ENCODE measurements at regions not wholly inside any gene's neighbourhood (a gene's known extent, or its start where the extent isn't known, plus 50 kb on each side); places are given as distances from the start of the nearest gene placed in this dataset.
"Not testable (repeated sequence)": the region's sequence is repeated elsewhere in the genome, so short reads cannot be mapped to it uniquely, and the experiment has no call there.

DNA sequence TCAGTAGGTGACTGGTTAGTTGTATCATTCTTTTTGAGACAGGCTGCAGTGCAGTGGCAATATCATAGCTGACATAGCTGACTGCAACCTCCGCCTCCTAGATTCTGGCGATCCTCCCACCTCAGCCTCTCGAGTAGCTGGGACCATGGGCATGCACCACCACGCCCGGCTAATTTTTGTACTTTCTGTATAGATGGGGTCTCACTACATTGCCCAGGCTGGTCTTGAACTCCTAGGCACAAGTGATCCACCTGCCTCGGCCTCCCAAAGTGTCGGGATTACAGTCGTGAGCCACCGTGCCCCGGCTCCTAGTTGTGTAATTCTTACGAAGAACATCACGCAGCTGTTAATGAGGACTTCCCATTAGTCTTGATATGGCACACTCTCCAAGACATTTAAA, 123.4 kb upstream of the VKORC1L1 start:
- DNase-seq, result no peak

DNA sequence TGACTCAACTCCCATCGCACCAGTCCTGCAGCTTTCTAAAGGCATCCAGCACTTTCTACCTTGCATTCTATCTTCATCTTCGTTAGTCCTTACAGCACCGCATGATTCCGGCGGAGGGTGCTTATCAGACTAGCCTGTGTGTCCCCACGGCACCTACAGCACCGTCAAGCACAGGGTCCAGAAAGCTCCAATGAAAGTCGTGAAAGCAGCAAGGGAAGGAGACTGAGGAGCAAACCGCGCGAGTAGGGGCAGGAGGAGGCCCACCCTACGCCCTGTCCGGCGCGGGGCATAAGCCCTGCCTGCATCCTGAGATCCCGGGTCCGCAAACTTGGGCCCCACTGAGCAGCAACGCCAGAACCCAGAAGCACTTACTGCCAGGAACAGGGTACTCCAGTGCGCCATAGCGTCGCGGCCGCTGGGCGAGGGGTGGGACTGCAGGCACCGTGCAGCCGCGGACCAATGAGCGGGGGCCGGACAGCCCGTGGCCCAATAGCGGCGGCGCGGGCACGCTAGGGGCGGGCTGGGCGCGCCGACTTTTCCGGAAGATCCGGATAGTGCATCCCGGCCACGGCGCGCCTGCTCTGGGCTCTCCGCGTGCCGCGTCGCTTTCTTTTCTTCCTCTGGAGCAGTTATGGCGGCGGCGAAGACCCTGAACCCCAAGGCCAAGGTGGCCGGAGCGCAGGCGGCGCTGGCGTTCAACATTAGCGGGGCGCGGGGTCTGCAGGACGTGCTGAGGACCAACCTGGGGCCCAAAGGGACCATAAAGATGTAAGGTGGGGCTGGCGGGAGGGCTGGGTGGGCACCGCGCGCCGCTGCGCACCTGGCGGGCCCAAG, 122.1 kb upstream of the VKORC1L1 start:
- DNase-seq, result peak; percentile 7 to 57

DNA sequence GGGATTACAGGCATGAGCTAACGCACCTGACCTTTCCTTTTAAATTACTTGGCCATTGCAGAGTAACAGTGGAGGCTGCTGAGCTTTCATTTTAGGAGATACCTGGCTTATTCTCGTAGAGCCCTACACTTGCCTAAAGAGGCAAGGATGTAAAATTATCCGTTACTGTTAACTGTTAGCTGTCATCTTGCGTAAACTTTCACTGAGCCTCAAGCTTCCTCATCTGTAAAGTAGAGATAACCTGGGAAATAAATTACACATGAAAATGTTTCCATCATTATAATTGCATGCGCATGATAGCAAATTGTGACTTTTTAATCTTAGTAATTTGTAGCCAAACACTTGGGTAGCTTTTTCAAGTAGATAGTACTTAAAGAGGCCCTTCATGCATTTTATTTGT, 118.8 kb upstream of the VKORC1L1 start:
- not testable (repeated sequence) for DNase-seq

DNA sequence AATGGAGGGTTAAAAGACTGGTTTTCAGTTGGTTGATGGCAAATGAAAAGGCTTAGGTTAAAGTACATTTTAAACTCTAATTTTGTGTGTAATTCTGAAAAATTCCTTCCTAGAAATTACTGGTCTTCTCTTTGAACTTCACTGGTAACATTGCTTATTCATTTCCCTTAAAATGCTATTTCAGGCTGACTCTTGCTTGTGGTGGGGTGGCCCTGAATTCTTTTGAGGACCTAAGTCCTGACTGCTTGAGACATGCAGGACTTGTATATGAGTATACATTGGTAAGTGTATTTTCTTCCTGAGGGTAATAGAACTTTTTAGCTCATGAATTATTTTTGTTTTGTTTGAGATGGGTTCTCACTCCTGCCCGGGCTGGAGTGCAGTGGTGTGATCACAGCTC, 113.9 kb upstream of the VKORC1L1 start:
- DNase-seq, result not testable (repeated sequence)

DNA sequence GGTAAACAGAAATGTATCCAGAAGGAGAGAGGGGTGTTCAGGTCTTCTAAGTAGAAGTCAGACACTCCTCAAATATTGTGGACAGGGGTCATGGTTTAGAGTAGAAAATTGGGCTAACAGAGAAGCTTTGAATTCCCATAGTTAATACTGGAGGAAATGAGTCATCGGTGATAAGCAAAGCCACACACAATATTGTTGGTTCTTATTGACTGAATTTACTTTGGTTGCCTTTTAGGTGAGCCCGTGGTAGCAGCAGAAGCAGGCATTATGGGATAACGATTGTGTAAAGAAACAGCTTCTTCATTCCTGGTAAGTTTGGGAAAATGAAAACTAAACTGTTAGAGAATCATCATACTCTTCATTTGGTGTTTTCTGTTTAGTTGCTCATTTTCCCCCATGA, 110.2 kb upstream of the VKORC1L1 start:
- not testable (repeated sequence) for DNase-seq

DNA sequence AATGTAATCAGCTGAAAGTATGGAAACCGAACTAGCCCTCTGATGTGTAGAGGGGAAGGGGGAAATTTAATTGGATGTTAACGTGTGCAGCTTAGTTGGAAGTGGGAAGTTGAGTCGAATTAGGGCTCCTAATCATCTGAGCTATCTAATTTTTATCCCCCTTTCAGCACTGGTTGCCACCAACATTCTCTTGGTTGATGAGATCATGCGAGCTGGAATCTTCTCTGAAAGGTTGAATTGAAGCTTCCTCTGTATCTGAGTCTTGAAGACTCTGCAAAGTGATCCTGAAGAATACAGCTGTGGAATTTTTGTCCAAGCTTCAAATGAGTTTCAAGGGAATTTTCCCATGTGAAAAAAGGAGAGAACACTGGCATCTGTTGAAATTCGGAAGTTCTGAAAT, 109.8 kb upstream of the VKORC1L1 start:
- not testable (repeated sequence) for DNase-seq

DNA sequence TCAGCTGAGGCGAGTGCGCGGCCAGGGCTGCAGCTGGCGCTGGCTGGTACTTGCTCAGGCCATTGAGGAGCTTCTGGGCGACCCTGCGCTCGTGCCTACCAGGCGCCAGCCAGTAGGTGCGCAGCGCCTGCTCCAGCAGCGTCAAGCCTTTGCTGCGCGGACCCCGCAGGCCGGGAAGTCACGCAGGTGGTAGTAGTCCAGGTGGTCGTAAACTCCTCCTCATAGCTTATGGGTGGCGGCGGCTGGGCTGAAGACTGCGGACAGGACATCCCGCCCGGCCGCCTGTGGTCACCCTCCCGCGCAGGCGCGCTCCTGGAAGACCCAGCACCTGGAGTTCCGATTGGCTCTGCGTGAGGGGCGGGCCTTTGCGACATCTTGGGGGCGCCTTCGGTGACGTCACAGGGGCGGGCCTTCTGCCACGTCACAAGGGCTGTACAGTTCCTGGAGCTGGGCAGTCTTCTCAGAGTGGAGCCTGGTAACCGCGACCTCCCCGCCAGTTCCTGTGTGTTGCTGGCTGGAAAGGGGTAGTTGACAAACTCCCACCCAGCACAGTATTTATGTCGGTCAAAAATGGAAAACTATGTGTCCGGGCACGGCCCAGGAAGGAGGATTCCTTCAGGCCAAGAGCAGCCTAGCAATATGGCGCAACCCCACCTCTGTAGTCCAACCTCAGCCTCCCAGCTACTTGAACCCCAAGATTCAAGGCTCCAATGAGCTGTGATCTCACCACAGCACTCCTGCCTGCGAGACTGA, 102.2 kb upstream of the VKORC1L1 start:
- DNase-seq, result peak; percentile 81 to 86

DNA sequence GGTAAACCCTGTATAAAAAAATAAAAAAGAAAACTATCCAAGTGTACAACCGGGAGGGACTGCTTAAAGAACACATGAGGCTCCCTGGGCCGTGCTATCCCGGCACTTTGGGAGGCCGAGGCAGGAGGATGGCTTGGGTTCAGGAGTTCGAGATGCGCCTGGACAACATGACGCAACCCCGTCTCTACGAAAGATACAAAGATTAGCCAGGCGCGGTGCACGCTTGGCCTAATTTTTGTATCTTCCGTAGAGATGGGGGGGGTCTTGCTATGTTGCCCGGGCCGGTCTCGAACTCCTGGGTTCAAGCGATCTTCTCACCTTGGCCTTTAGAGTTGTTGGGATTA, 101.7 kb upstream of the VKORC1L1 start:
- DNase-seq, result not testable (repeated sequence)

DNA sequence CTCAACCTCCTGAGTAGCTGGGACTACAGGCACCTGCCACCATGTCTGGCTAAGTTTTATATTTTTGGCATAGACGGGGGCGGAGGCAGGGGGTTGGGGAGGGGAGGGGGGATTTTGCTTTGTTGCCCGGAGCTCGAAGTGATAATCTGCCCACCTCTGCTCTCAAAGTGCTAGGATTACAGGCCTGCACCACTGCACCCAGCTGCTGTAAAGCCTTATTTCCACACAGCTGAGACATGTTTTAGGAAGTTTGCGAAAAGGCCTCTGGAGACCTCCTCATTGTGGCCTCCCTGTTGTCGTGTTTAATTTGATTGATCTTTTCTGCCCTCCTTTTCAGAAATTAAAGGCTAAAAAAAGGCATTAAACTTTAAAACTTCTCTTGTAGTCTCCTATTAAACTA, 96.2 kb upstream of the VKORC1L1 start:
- DNase-seq, result not testable (repeated sequence)

DNA sequence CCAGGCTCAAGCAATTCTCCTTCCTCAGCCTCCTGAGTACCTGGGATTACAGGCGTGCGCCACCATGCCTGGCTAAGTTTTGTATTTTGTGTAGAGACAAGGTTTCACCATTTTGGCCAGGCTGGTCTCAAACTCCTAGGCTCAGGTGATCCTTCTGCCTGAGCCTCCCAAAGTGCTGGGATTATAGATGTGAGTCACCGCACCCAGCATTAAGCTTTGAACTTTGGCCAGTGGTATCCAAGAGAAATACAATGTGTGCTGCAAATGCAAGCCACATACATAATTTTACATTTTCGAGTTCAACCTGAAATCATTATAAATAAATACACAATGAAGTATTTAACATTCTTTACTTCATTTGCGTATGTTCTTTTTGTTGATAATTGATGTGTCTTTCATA, 82.9 kb upstream of the VKORC1L1 start:
- not testable (repeated sequence) for DNase-seq

DNA sequence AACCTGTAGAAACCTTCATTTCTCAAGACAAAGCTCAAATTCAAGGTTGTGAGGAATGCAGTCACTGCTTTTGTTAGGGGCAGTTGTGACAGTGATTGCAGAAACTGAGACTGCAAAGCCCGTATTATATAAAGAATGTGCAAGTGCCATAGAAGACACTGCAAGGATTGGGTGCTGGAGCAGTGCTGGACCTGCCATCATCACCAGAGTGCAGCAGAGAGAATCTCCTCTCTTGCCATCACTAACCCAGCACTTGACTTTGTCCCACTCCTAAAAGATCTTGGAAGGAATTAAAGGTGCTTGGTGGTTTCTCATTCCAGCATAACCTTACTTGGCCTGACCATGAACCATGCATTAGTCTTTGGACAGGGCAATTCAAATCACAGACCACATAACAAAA, 81.1 kb upstream of the VKORC1L1 start:
- not testable (repeated sequence) for DNase-seq

DNA sequence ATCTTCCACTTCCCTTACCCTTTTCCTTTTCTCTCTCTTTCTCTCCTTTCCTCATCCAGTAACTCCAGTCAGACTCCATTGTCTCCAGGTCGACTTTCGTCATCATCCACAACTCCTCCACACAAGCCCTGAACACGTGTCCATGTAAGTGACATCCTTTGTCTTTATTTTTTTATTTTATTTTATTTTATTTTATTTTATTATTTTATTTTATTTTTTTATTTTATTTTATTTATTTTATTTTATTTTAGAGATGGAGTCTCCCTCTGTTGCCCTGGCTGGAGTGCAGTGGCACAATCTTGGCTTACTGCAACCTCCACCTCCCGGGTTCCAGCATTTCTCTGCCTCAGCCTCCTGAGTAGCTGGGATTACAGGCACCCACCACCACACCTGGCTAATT, 80.1 kb upstream of the VKORC1L1 start:
- DNase-seq, result not testable (repeated sequence)

DNA sequence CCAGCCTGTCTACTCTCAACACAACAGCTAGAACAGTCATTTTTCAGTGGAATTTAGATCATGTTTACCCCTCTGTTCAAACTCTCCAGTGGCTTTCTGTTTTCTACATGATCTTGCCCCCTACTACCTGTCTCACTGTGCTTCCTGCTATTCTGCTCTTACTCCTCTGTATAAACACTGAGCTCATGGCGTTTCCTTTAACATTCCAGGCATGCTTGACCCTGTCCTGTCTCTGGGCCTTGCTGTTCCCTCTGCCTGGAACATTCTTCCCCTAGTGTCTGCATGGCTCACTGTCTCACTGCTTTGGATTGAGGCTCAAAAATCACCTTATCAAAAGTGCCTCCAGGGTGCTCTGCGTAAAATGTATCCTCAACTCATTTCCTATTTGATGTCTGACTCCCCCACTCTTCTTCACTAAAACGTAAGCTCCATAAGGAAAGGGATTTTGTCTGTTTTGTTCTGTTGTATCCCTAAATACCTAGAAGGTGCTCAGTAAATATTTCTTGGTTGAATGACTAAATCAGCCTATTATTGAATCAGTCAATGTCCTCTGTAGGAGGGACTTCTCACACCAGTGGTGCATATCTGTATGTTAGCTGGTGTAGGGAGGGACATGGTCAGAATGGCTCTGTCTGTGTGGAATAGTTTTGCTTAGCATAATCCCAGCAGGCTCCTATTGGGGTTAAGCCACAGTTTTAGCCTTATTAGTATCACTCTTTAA, 78.0 kb upstream of the VKORC1L1 start:
- DNase-seq, result not testable (repeated sequence)

DNA sequence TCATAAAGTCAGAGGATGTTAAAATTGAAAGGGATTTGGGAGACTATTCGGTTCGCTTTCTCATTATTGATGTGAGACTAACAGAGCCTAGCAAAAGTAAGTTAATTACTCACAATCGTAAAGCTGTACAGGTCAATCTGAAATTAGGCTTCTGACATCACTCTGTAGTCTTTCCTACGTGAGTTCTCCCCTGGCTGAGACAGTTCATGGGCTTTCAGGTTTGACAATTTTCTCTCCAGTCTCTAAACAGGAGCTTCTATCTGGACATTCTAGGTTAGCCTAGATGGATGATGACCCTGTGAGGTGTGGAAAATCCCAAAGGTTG, 77.5 kb upstream of the VKORC1L1 start:
- DNase-seq, result not testable (repeated sequence)

DNA sequence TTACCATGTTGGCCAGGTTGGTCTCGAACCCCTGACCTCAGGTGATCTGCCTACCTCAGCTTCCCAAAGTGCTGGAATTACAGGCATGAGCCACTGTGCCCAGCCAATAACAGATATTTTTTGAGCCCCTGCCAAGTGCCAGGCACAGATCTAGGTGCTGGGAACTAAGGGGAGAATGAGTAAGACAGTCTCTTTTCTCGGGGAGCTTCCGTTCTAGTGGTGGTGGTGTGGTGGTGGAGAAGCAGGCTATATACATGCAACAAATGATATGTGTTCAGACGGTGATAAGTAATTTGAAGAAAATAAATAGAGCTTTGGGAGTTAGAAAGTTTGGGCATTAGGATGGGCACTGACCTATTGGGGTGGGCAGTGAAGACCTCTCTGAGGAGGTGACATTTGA, 76.7 kb upstream of the VKORC1L1 start:
- DNase-seq, result no peak

DNA sequence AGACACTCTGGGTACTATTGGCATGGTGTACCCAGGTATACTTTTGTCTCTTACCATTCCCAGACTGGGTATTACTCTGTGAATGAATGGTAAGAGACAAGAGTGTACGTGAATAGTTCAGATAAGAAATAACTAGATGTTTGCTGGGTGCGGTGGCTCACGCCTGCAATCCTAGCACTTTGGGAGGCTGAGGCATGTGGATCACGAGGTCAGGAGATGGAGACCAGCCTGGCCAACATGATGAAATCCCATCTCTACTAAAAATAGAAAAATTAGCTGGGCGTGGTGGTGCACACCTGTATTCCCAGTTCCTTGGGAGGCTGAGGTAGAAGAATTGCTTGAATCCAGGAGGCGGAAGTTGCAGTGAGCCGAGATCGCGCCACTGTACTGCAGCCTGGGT, 75.8 kb upstream of the VKORC1L1 start:
- not testable (repeated sequence) for DNase-seq

DNA sequence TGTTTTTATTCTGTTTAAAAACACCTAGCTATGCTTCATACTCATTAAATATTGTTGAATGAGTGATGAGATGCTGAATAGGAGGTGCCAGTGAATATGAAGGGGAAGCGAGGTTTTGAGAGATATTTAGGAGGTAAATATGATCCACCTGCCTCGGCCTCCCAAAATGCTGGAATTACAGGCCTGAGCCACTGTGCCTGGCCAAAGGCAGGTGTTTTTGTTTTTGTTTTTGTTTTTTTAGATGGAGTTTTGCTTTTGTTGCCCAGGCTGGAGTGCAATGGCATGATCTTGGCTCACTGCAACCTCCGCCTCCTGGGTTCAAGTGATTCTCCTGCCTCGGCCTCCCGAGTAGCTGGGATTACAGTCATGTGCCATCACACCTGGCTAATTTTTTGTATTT, 75.3 kb upstream of the VKORC1L1 start:
- not testable (repeated sequence) for DNase-seq

DNA sequence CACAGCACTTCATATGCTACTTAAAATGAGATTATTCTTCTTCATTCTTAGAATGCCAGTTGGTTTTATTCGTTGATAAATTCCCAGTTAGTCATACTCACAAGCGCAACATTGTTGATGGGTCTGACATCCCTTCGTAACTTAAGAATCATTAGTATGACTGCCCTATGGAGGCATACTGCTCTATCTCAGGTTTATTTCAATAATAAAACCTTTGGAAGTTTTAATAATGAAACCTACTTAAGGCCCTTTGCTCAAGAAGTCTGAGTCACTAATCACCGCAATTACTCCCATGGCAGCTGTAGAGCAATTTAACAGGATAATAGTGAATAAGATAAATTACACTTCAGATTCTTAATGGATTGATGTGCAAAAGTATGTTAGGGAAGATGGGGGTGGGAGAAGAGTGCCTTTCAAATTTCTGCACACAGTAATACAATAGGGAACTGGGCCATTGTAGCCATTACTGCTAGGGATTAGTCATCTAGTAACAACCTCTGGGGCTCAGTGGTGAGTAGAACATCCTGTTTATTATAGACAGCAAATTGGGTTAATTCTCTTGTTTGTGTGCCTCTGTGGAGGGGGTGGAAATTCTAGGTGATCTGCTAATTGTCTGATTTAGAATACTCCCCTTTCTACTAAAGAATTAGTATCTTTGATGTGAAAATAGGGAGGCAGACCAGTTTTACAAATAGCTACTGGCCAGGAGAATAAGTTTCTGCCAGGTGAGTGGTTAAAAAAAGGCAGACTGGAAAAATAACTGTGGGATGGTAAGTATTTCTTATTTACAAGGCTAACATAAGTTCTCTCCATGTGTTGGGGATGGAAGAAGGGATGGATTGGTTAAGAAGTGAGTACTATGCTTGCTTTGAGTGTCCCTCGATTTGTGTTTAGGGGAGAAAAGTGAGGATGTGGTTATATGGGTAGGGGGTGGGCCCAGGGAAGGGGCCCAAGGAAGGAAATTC, 74.5 kb upstream of the VKORC1L1 start:
- no peak for DNase-seq

DNA sequence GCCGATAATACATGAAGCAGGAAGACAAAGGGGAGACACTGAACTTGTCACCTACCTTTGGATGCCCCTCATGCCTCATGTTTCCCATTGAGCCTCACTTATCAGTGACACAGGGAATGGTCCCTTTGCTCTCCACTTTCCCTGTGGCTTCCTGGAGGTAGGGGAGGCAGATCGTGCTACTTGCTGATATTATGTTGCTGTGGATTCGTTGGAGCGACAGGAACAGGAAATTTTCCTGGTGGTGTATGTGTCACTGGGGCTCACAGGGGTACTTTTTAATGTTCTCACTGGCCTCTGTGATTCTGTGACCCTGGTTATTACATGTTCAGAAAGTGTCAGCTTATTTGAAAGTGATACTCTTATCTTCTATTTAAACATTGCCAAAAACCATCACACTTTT, 72.7 kb upstream of the VKORC1L1 start:
- DNase-seq, result not testable (repeated sequence)

DNA sequence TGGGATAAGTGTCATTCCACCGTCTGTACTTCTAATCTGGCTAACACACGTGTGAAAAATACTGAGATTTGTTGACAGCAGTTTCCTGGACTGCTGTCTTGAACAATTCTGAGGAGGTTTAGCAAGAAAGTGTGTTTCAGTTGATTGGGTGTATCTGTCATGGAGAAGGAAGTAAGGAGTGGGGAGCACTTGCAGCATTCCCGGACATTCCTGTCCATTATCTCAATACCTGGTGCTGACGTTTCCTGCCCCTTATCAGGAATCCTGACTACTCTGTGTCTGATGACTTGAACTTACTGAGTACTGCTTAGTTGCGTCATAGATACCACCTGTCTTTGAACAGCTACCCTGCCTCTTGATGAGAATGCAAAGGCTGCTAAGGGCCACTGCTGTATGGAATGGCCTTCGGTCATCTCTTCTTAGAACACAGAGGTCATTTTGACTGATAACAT, 72.0 kb upstream of the VKORC1L1 start:
- no peak for DNase-seq

DNA sequence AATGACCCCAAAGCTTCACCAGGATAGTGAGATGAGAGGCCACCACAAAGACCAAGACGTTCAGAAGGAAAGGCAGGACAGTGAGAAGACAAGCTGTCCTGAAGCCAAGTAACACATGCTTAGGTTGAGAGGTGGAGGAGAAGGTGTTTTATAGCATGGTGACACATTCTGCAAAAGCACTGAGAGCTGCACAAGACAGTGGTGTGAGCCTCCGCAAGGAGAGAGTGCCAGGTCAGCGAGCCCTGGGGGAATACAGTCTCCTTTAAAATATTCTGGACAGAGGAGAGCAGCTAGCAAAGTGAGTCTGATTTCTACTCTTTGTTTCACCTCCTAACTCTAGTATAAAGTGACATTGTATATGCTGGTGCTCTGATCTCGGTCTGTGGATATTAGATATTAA, 68.0 kb upstream of the VKORC1L1 start:
- DNase-seq, result no peak

DNA sequence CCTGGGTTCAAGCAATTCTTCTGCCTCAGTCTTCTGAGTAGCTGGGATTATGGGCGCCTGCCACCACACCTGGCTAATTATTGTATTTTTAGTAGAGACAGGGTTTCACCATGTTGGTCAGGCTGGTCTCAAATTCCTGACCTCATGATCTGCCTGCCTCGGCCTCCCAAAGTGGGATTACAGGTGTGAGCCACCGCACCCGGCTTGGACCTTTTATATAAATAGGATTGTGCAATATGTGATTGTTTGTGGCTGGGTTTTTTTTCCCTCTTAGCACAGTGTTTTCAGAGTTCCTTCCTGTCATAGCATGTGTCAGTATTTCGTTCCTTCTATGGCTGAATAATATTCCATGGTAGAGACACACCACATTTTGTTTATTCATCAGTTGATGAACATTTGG, 65.8 kb upstream of the VKORC1L1 start:
- DNase-seq, result not testable (repeated sequence)
